ENCODE measurements at regions not wholly inside any gene's neighbourhood (a gene's known extent, or its start where the extent isn't known, plus 50 kb on each side); places are given as distances from the start of the nearest gene placed in this dataset.

- Histone ChIP-seq H3K4me3 (ENCODE audit: low read length) (no peak overlapping the region), H3K9ac (ENCODE audit: low read depth, low read length) (no peak overlapping the region; the same call in 1 of the 2 replicates), H3K27me3 (ENCODE audit: insufficient read depth, low read length) (peaks cover 19% of the 10 kb centered on the region), H3K9me3 (ENCODE audit: insufficient read depth, low read depth, low read length) (peaks cover under 1% of the 10 kb centered on the region; the same call in 1 of the 2 replicates), H3K27ac (ENCODE audit: low read length) (no peak overlapping the region), H3K4me1 (ENCODE audit: insufficient read depth, low read length) (peaks cover 18% of the 10 kb centered on the region; the same call in 1 of the 2 replicates), H3K36me3 (ENCODE audit: insufficient read depth, low read depth, low read length) (no peaks in the 10 kb centered on the region)
These were observed 80.2 kb downstream of the ERMARD start for GRCh38 chr6:169831450-169832246.

Measured in iPS-20b (cell line).